Tibial nerve (tissue), 4 donors: ENCODE measurements at regions not wholly inside any gene's neighbourhood (a gene's known extent, or its start where the extent isn't known, plus 50 kb on each side); places are given as distances from the start of the nearest gene placed in this dataset.

Source experiments
- DNase-seq, 2 donors: peaks; one replicate each; pipeline ENCODE4 v3.0.0-alpha.2; 2019; ENCODE audit warnings: low spot score in 2 of 2
- H3K27ac ChIP-seq, 4 donors: fragments of 200-600 bp; sonication (generic) in 3 of 4; one replicate each; pipeline ENCODE4 v1.5.1; 2017 to 2019; ENCODE audit warnings: mild to moderate bottlenecking in 1 of 4
- H3K27me3 ChIP-seq, 2 donors: fragments of 200-600 bp; sonication (generic) in 1 of 2; one replicate each; pipeline versions ENCODE4 v1.5.1 to v1.6.0; 2017 to 2019
- H3K36me3 ChIP-seq, 3 donors: fragments of 200-600 bp; sonication (generic); one replicate each; pipeline ENCODE4 v1.5.1; 2018 to 2019
- H3K4me1 ChIP-seq, 4 donors: fragments of 200-600 bp; sonication (generic) in 3 of 4; one replicate each; pipeline ENCODE4 v1.5.1; 2017 to 2019
- H3K4me3 ChIP-seq, 4 donors: fragments of 200-600 bp; sonication (generic) in 3 of 4; one replicate each; pipeline ENCODE4 v1.5.1; 2017 to 2019; ENCODE audit warnings: mild to moderate bottlenecking in 1 of 4, moderate library complexity in 1 of 4
- H3K9me3 ChIP-seq, 4 donors: fragments of 200-600 bp; sonication (generic) in 3 of 4; one replicate each; pipeline ENCODE4 v1.5.1; 2017 to 2019
- EP300 ChIP-seq, 2 donors: sonication (generic); formaldehyde crosslinking; IDR thresholded peaks; one replicate each; pipeline ENCODE4 v1.6.1; 2017; ENCODE audit warnings: antibody characterized with exemption in 2 of 2, mild to moderate bottlenecking in 1 of 2
- POLR2A ChIP-seq, 2 donors: fragments of 450-650 bp; IDR thresholded peaks; one replicate each; pipeline ENCODE4 v1.6.1; 2017; ENCODE audit warnings: antibody characterized with exemption in 2 of 2, mild to moderate bottlenecking in 2 of 2, moderate library complexity in 2 of 2
- WGBS, 2 donors: methylation state at CpG; one replicate each; pipeline ENCODE4 v1.1.5; 2018; 5-methylcytosine and 5-hydroxymethylcytosine counted together
- TF ChIP-seq, protein P1 (sequence below), 5 experiments: fragments of 200-600 bp in 3 of 5; fragments of 450-650 bp in 2 of 5; sonication (generic) in 3 of 5; IDR thresholded peaks; one replicate each; pipeline ENCODE4 v1.5.1; 2016 to 2019; ENCODE audit warnings: antibody characterized with exemption in 5 of 5, mild to moderate bottlenecking in 3 of 5, moderate library complexity in 2 of 5

DNA sequence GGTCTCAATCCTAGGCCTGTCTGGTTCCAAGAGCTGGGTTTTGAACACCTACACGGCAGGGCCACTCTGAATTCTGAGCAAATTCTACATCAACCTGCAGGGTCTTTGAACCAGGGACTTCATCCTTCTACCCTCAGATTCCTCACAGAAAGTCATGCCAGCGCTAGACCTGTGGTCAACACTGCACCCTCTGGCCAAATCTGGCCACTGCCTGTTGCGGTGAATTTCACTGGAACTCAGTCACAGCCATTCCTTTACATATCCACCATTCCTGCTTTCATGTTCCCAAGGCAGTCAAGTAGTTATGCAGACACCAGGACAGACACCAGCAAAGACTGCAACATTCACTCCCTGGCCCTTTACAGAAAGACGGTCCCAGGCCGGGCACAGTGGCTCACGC, 144.6 kb downstream of the C16orf95 start:
- Histone ChIP-seq H3K27me3 (no peaks in the 10 kb centered on the region), H3K4me3 (no peak overlapping the region), H3K9me3 (no peaks in the 10 kb centered on the region), H3K27ac (no peak overlapping the region), H3K4me1 (peaks cover 0 to 28% (median 2%) of the 10 kb centered on the region in 4 donors), H3K36me3 (no peaks in the 10 kb centered on the region)
- WGBS, 2 donors, result 92 to 97% methylated on average over 6 of the region's 6 CpGs
- no peak for DNase-seq
- TF ChIP-seq EP300 (IDR thresholded peaks at IDR 0.05), result no peak
- TF ChIP-seq, protein P1, sequence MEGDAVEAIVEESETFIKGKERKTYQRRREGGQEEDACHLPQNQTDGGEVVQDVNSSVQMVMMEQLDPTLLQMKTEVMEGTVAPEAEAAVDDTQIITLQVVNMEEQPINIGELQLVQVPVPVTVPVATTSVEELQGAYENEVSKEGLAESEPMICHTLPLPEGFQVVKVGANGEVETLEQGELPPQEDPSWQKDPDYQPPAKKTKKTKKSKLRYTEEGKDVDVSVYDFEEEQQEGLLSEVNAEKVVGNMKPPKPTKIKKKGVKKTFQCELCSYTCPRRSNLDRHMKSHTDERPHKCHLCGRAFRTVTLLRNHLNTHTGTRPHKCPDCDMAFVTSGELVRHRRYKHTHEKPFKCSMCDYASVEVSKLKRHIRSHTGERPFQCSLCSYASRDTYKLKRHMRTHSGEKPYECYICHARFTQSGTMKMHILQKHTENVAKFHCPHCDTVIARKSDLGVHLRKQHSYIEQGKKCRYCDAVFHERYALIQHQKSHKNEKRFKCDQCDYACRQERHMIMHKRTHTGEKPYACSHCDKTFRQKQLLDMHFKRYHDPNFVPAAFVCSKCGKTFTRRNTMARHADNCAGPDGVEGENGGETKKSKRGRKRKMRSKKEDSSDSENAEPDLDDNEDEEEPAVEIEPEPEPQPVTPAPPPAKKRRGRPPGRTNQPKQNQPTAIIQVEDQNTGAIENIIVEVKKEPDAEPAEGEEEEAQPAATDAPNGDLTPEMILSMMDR (IDR thresholded peaks at IDR 0.05), result peak in 1 of 5 experiments; percentile 13

DNA sequence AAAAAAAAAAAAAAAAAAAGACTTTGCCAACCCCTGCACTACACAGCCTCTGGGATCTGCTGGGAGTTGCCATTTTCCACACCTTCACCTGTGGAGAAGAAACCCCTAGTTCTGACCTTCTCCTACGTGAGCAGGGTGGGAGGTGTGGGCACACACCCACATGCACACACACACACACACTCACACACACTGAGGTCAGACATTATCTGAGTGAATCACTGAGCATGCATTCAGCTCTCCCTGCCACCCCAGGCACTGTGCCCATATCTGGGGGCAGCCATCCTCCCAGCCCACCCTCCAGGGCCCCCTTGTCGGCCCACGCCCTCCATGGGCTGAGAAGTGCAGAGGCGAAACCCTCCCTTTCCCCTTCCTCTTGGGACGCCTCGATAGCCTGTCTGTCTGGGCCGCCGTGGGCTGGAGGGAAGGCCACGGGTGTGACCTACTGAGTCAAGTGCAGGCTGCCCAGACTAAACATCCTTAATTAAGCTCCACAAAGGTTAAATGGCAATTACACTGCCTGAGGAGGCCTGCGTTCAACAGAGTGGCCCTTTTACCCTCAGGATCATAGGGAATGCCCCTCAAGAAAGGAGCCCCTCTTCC, 143.8 kb downstream of the C16orf95 start:
- Histone ChIP-seq H3K36me3 (no peaks in the 10 kb centered on the region), H3K9me3 (no peaks in the 10 kb centered on the region), H3K4me3 (no peak overlapping the region), H3K4me1 (peaks cover 0 to 35% (median 6%) of the 10 kb centered on the region in 4 donors), H3K27ac (no peak overlapping the region), H3K27me3 (no peaks in the 10 kb centered on the region)
- TF ChIP-seq, protein P1 (IDR thresholded peaks at IDR 0.05), result no peak
- TF ChIP-seq POLR2A (IDR thresholded peaks at IDR 0.05) (no peak), EP300 (IDR thresholded peaks at IDR 0.05) (no peak)
- no peak for DNase-seq
- WGBS, 2 donors, result 22 to 45% methylated on average over 9 to 10 of the region's 10 CpGs

DNA sequence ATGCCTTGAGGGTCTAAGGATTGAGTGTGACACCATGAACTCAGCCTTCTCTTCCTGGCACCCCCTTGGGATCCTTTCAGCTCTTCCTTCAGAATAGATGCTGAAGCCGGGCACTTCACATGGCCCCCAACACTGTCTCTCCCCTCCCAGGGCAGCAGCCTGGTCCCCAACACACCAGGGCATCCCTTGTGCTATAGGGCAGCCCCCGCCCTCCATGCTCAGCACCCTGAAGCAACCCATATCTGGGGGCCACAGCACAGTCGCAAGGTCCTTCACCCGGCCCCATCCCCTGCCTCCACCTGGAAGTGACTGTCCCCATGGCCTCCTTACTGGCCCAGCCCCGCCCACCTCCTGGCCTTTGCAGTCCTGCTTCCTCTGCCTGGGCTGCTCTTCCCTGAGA, 143.1 kb downstream of the C16orf95 start:
- DNase-seq, result no peak
- Histone ChIP-seq H3K27me3 (no peaks in the 10 kb centered on the region), H3K9me3 (no peaks in the 10 kb centered on the region), H3K4me3 (no peak overlapping the region), H3K4me1 (peaks cover 0 to 39% (median 11%) of the 10 kb centered on the region in 4 donors), H3K27ac (no peak overlapping the region), H3K36me3 (no peaks in the 10 kb centered on the region)
- 90 to 94% methylated on average over 5 of the region's 5 CpGs for WGBS, 2 donors
- no peak for TF ChIP-seq EP300 (IDR thresholded peaks at IDR 0.05)
- TF ChIP-seq POLR2A (IDR thresholded peaks at IDR 0.05), result no peak
- TF ChIP-seq, protein P1 (IDR thresholded peaks at IDR 0.05), result no peak

DNA sequence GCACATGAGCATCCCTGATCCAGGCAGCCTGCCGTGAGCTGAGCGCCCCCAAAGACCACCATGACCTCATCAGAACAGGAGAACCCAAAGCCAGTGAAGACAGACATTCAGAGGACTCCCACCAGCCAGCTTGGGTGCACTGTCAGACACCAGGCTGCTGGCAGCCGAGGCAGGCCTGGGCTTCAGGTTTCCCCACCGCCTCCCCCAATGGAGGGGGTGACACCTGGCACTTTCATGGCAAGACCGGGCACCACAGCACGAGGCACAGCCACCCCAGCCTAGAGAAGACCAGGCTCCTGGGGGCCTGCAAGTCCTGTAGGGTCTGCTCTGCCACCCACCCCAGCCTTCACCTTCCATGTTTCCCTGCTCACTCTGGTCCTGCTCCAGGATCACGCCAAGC, 140.5 kb downstream of the C16orf95 start:
- no peak for DNase-seq
- no peaks in the 10 kb centered on the region for H3K9me3 ChIP-seq
- no peaks in the 10 kb centered on the region for H3K36me3 ChIP-seq
- TF ChIP-seq EP300 (IDR thresholded peaks at IDR 0.05) (no peak), POLR2A (IDR thresholded peaks at IDR 0.05) (no peak)
- TF ChIP-seq, protein P1 (IDR thresholded peaks at IDR 0.05), result no peak
- H3K4me3 ChIP-seq, result no peak overlapping the region
- H3K27ac ChIP-seq, result no peak overlapping the region
- WGBS, 2 donors, result 95 to 96% methylated on average over 6 to 7 of the region's 7 CpGs
- H3K4me1 ChIP-seq, result peaks cover 0 to 28% (median 13%) of the 10 kb centered on the region in 4 donors
- H3K27me3 ChIP-seq, result no peaks in the 10 kb centered on the region

DNA sequence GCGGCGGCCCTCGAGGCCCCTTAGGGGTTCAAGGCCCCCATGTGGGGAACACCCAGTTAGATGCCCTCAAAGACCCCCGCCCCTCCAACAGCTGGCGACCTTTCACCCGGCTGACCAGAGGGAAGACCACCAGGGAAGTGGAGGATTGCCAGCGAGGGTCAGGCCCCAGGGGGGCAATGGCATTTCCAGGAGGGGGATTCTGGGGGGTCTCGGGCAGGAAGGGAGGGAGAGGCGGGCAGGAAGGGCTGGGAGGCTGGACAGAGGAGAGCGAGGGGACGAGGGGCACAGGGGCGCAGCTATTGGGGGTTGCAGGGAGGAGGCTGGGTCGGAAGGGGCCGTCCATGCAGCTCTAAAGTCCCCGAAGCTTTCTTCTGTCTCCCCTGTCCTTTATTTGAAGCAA, 139.5 kb downstream of the C16orf95 start:
- Histone ChIP-seq H3K4me3 (no peak overlapping the region), H3K36me3 (no peaks in the 10 kb centered on the region), H3K27me3 (no peaks in the 10 kb centered on the region), H3K4me1 (peaks cover 0 to 28% (median 13%) of the 10 kb centered on the region in 4 donors), H3K9me3 (no peaks in the 10 kb centered on the region), H3K27ac (peak overlapping the region in 2 of 4 donors; percentile 46 to 66)
- 42 to 43% methylated on average over 11 to 15 of the region's 15 CpGs for WGBS, 2 donors
- TF ChIP-seq EP300 (IDR thresholded peaks at IDR 0.05), result no peak
- no peak for TF ChIP-seq POLR2A (IDR thresholded peaks at IDR 0.05)
- TF ChIP-seq, protein P1 (IDR thresholded peaks at IDR 0.05), result no peak
- no peak for DNase-seq
